Vagina (tissue), 2 donors: ENCODE measurements at regions not wholly inside any gene's neighbourhood (a gene's known extent, or its start where the extent isn't known, plus 50 kb on each side); places are given as distances from the start of the nearest gene placed in this dataset.

Experiments
- DNase-seq, 2 donors: peaks; one replicate each; pipeline ENCODE4 v3.0.0-alpha.2; 2017; ENCODE audit errors: extremely low spot score in 2 of 2
- H3K27ac ChIP-seq: fragments of 200-600 bp; sonication (generic); one replicate; pipeline ENCODE4 v1.5.1; 2019
- H3K27me3 ChIP-seq: fragments of 200-600 bp; sonication (generic); one replicate; pipeline ENCODE4 v1.5.1; 2019
- H3K36me3 ChIP-seq, 2 donors: fragments of 200-600 bp; sonication (generic); one replicate each; pipeline ENCODE4 v1.5.1; 2017 to 2019
- H3K4me1 ChIP-seq: fragments of 200-600 bp; sonication (generic); one replicate; pipeline ENCODE4 v1.5.1; 2019
- H3K4me3 ChIP-seq, 2 donors: fragments of 200-600 bp; sonication (generic); 1 replicate in 1 of 2; 2 replicates in 1 of 2; pipeline ENCODE4 v1.5.1; 2016 to 2019
- H3K9me3 ChIP-seq: fragments of 200-600 bp; sonication (generic); one replicate; pipeline ENCODE4 v1.5.1; 2019
- CTCF ChIP-seq, 3 experiments: fragments of 450-650 bp in 2 of 3; fragments of 200-600 bp in 1 of 3; sonication (generic) in 1 of 3; IDR thresholded peaks; one replicate each; pipeline ENCODE4 v1.5.1; 2017 to 2019; ENCODE audit warnings: antibody characterized with exemption in 3 of 3, mild to moderate bottlenecking in 2 of 3, moderate library complexity in 2 of 3
- POLR2A ChIP-seq, 2 donors: fragments of 450-650 bp; IDR thresholded peaks; one replicate each; pipeline ENCODE4 v1.6.1; 2017; ENCODE audit warnings: antibody characterized with exemption in 2 of 2, mild to moderate bottlenecking in 2 of 2, moderate library complexity in 2 of 2
- POLR2AphosphoS5 ChIP-seq, 2 donors: sonication (generic); formaldehyde crosslinking; IDR thresholded peaks; one replicate each; pipeline ENCODE4 v1.9.0; 2017; ENCODE audit warnings: antibody characterized with exemption in 2 of 2, mild to moderate bottlenecking in 2 of 2, low read depth in 1 of 2; ENCODE audit not compliant: insufficient read depth in 1 of 2
- intact Hi-C: fragments of 100-400 bp; cut with DNase I; formaldehyde crosslinking; loops from one replicate; pipeline ENCODE4 v1.15.1; 2023

- Histone ChIP-seq H3K4me1 (no peaks in the 10 kb centered on the region), H3K27ac (no peak overlapping the region), H3K9me3 (peaks cover 4% of the 10 kb centered on the region), H3K4me3 (no peak overlapping the region), H3K36me3 (no peaks in the 10 kb centered on the region), H3K27me3 (no peaks in the 10 kb centered on the region)
- TF ChIP-seq POLR2A (IDR thresholded peaks at IDR 0.05) (no peak), POLR2AphosphoS5 (IDR thresholded peaks at IDR 0.05; ENCODE audit: insufficient read depth in 1 of 2, low read depth in 1 of 2) (no peak), CTCF (IDR thresholded peaks at IDR 0.05) (no peak)
- DNase-seq: peak in 1 of 2 donors; percentile 75
- intact Hi-C loops: no loop called here
Measured at GRCh38 chr2:239890206-239890746, 134.9 kb downstream of the NDUFA10 start.

GRCh38 chr2:239889641-239890121 is 135.5 kb downstream of the NDUFA10 start:
- TF ChIP-seq CTCF (IDR thresholded peaks at IDR 0.05) (no peak), POLR2AphosphoS5 (IDR thresholded peaks at IDR 0.05; ENCODE audit: insufficient read depth in 1 of 2, low read depth in 1 of 2) (no peak), POLR2A (IDR thresholded peaks at IDR 0.05) (no peak)
- Histone ChIP-seq H3K36me3 (no peaks in the 10 kb centered on the region), H3K27me3 (no peaks in the 10 kb centered on the region), H3K9me3 (peaks cover 6% of the 10 kb centered on the region), H3K4me3 (no peak overlapping the region), H3K27ac (no peak overlapping the region), H3K4me1 (no peaks in the 10 kb centered on the region)
- no peak for DNase-seq
- intact Hi-C loops: no loop called here

GRCh38 chr2:239887604-239888003 is 137.5 kb downstream of the NDUFA10 start:
- Histone ChIP-seq H3K27me3 (no peaks in the 10 kb centered on the region), H3K36me3 (no peaks in the 10 kb centered on the region), H3K27ac (no peak overlapping the region), H3K4me1 (no peaks in the 10 kb centered on the region), H3K9me3 (peaks cover 17% of the 10 kb centered on the region), H3K4me3 (no peak overlapping the region)
- TF ChIP-seq CTCF (IDR thresholded peaks at IDR 0.05): no peak
- no peak for TF ChIP-seq POLR2A (IDR thresholded peaks at IDR 0.05)
- TF ChIP-seq POLR2AphosphoS5 (IDR thresholded peaks at IDR 0.05; ENCODE audit: insufficient read depth in 1 of 2, low read depth in 1 of 2): no peak
- intact Hi-C loops: no loop called here
- DNase-seq: no peak

- H3K27ac ChIP-seq: no peak overlapping the region
- no peak overlapping the region for H3K4me3 ChIP-seq
- no peaks in the 10 kb centered on the region for H3K27me3 ChIP-seq
- intact Hi-C loops: no loop called here
- no peaks in the 10 kb centered on the region for H3K4me1 ChIP-seq
- TF ChIP-seq POLR2AphosphoS5 (IDR thresholded peaks at IDR 0.05; ENCODE audit: insufficient read depth in 1 of 2, low read depth in 1 of 2) (no peak), POLR2A (IDR thresholded peaks at IDR 0.05) (no peak), CTCF (IDR thresholded peaks at IDR 0.05) (no peak)
- peaks cover 17% of the 10 kb centered on the region for H3K9me3 ChIP-seq
- no peaks in the 10 kb centered on the region for H3K36me3 ChIP-seq
- DNase-seq: no peak
Measured at GRCh38 chr2:239886781-239887180, 138.4 kb downstream of the NDUFA10 start.

GRCh38 chr2:239884875-239885274 is 140.3 kb downstream of the NDUFA10 start:
- intact Hi-C loops: no loop called here
- TF ChIP-seq POLR2A (IDR thresholded peaks at IDR 0.05): no peak
- no peak for TF ChIP-seq POLR2AphosphoS5 (IDR thresholded peaks at IDR 0.05; ENCODE audit: insufficient read depth in 1 of 2, low read depth in 1 of 2)
- no peak for DNase-seq
- Histone ChIP-seq H3K4me1 (no peaks in the 10 kb centered on the region), H3K27me3 (no peaks in the 10 kb centered on the region), H3K9me3 (peaks cover 17% of the 10 kb centered on the region), H3K4me3 (no peak overlapping the region), H3K27ac (no peak overlapping the region), H3K36me3 (no peaks in the 10 kb centered on the region)
